Lung (tissue), 11 donors: ENCODE measurements at regions not wholly inside any gene's neighbourhood (a gene's known extent, or its start where the extent isn't known, plus 50 kb on each side); places are given as distances from the start of the nearest gene placed in this dataset.

Experiments
- ATAC-seq: fragments of 200-7000 bp; cut with Tn5 transposase; one replicate; pipeline ENCODE4 v1.9.1; 2020; ENCODE audit warnings: moderate number of reproducible peaks; ENCODE audit not compliant: insufficient read depth, low FRiP score
- DNase-seq, 3 donors: peaks; one replicate each; pipeline ENCODE4 v3.0.0-alpha.2; 2013 to 2017
- H3K27ac ChIP-seq, 2 donors: one replicate each; pipeline ENCODE4 v1.5.1; 2013; ENCODE audit warnings: mild to moderate bottlenecking in 2 of 2, moderate library complexity in 2 of 2, control low read depth in 1 of 2, inconsistent platforms in 1 of 2, low read depth in 1 of 2, low read length in 1 of 2
- H3K27me3 ChIP-seq, 3 donors: one replicate each; pipeline ENCODE4 v1.5.1; 2013; ENCODE audit warnings: low read length in 2 of 3; ENCODE audit not compliant: control insufficient read depth in 3 of 3, insufficient read depth in 3 of 3
- H3K36me3 ChIP-seq, 4 donors: one replicate each; pipeline ENCODE4 v1.5.1; 2013; ENCODE audit warnings: low read length in 4 of 4, mild to moderate bottlenecking in 1 of 4, moderate library complexity in 1 of 4; ENCODE audit not compliant: control insufficient read depth in 4 of 4, insufficient read depth in 4 of 4
- H3K4me1 ChIP-seq, 5 donors: one replicate each; pipeline ENCODE4 v1.5.1; 2013; ENCODE audit warnings: low read length in 5 of 5, mild to moderate bottlenecking in 2 of 5, moderate library complexity in 1 of 5; ENCODE audit not compliant: control insufficient read depth in 5 of 5, insufficient read depth in 5 of 5
- H3K4me3 ChIP-seq: one replicate; pipeline ENCODE4 v1.5.1; 2013; ENCODE audit warnings: mild to moderate bottlenecking, control low read depth, moderate library complexity
- H3K9ac ChIP-seq, 2 donors: one replicate each; pipeline ENCODE4 v1.5.1; 2013; ENCODE audit warnings: low read length in 2 of 2, control low read depth in 1 of 2; ENCODE audit not compliant: insufficient read depth in 1 of 2
- H3K9me3 ChIP-seq, 4 donors: one replicate each; pipeline ENCODE4 v1.5.1; 2013; ENCODE audit warnings: low read length in 3 of 4, mild to moderate bottlenecking in 1 of 4, moderate library complexity in 1 of 4; ENCODE audit not compliant: control insufficient read depth in 4 of 4, insufficient read depth in 3 of 4
- CTCF ChIP-seq: IDR thresholded peaks from 2 replicates; pipeline ENCODE4 v1.5.1; 2012; ENCODE audit warnings: mild to moderate bottlenecking; ENCODE audit errors: control extremely low read depth, extremely low read depth
- WGBS, 2 donors: extraction: QIAGEN DNeasy Blood & Tissue Kit; methylation state at CpG; one replicate each; pipeline ENCODE4 v1.1.7; 2013; 5-methylcytosine and 5-hydroxymethylcytosine counted together
- donor health status: control.
- donor health status: control.
- donor health status: Bipolar disorder and iron deficiency.
- donor health status: healthy.
- donor health status: DM: yes; HTN: yes; CAD: no.

- WGBS, 2 donors = 17 to 20% methylated on average over 8 of the region's 8 CpGs
- H3K27ac ChIP-seq = no peak overlapping the region
- H3K4me3 ChIP-seq = no peak overlapping the region
- H3K4me1 ChIP-seq = no peaks in the 10 kb centered on the region
- H3K9ac ChIP-seq = no peak overlapping the region
- DNase-seq (peak; percentile 81 to 84 (median 83)), ATAC-seq (no peak)
- H3K27me3 ChIP-seq = peaks cover 0 to 21% (median 2%) of the 10 kb centered on the region in 3 donors
- TF ChIP-seq CTCF = no peak
- peaks cover 0 to 10% (median 0%) of the 10 kb centered on the region in 4 donors for H3K9me3 ChIP-seq
- H3K36me3 ChIP-seq = no peaks in the 10 kb centered on the region
These were observed 89.5 kb upstream of the ATP2B2 start for GRCh38 chr3:10594915-10595314.

GRCh38 chr3:10596746-10597448 is 91.5 kb upstream of the ATP2B2 start:
- Histone ChIP-seq H3K9ac (no peak overlapping the region), H3K9me3 (peaks cover 0 to 6% (median 0%) of the 10 kb centered on the region in 4 donors), H3K4me3 (no peak overlapping the region), H3K27ac (no peak overlapping the region), H3K27me3 (peaks cover 0 to 19% (median 2%) of the 10 kb centered on the region in 3 donors), H3K36me3 (no peaks in the 10 kb centered on the region), H3K4me1 (no peaks in the 10 kb centered on the region)
- DNase-seq (no peak), ATAC-seq (peak; percentile 19)
- WGBS, 2 donors = 78 to 85% methylated on average over 13 of the region's 13 CpGs
- TF ChIP-seq CTCF = no peak

- Histone ChIP-seq H3K9ac (no peak overlapping the region), H3K4me3 (no peak overlapping the region), H3K27me3 (peaks cover 0 to 19% (median 2%) of the 10 kb centered on the region in 3 donors), H3K4me1 (no peaks in the 10 kb centered on the region), H3K36me3 (no peaks in the 10 kb centered on the region), H3K27ac (no peak overlapping the region), H3K9me3 (peaks cover 0 to 6% (median 0%) of the 10 kb centered on the region in 4 donors)
- 53 to 67% methylated on average over 4 of the region's 4 CpGs for WGBS, 2 donors
- ATAC-seq (no peak), DNase-seq (no peak)
- no peak for TF ChIP-seq CTCF
These were observed 92.3 kb upstream of the ATP2B2 start for GRCh38 chr3:10597733-10598132.
